Endothelial cell of umbilical vein (primary cell): ENCODE measurements at regions not wholly inside any gene's neighbourhood (a gene's known extent, or its start where the extent isn't known, plus 50 kb on each side); places are given as distances from the start of the nearest gene placed in this dataset.

Experiments used
- EZH2 ChIP-seq: IDR thresholded peaks from 2 replicates; pipeline ENCODE4 v1.6.1; 2012; ENCODE audit warnings: borderline replicate concordance, low read depth, mild to moderate bottlenecking, moderate library complexity, low read length, inconsistent platforms; ENCODE audit not compliant: severe bottlenecking
- POLR2A ChIP-seq: IDR thresholded peaks from 2 replicates; pipeline ENCODE4 v1.6.1; 2012; ENCODE audit warnings: low read depth, mild to moderate bottlenecking, control low read depth, low read length
- POLR2AphosphoS5 ChIP-seq: IDR thresholded peaks from 2 replicates; pipeline ENCODE4 v1.6.1; 2012; ENCODE audit warnings: low read depth, mild to moderate bottlenecking, control low read depth, low read length, moderate library complexity; ENCODE audit not compliant: insufficient read depth
- TF ChIP-seq, protein P1 (sequence below), 2 donors: IDR thresholded peaks; 1 replicate in 1 of 2; 2 replicates in 1 of 2; pipeline ENCODE4 v1.5.1; 2011; ENCODE audit warnings: low read length in 2 of 2, mild to moderate bottlenecking in 2 of 2, moderate library complexity in 2 of 2, control low read depth in 1 of 2, inconsistent platforms in 1 of 2, low read depth in 1 of 2; ENCODE audit not compliant: insufficient read depth in 1 of 2; ENCODE audit errors: extremely low read depth in 1 of 2

DNA sequence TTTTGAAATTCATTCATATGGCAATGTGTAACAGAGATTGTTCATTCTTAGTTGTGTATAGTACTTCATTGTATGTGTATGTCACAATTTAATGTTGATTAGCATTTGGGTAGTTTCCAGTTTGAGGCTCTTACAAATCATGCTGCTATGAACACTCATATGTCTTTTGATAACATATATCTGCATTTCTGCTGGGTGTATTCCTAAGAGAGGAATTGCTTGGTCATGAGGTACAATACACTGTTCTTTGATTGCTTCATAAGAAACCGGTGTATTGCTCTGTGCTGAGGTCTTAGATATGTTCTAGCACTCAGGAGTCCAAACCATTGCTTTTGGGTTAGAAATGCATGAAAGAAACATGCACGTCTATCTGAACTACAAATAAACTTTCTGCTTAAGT is 492.9 kb upstream of the JAG1 start:
- TF ChIP-seq, protein P1, sequence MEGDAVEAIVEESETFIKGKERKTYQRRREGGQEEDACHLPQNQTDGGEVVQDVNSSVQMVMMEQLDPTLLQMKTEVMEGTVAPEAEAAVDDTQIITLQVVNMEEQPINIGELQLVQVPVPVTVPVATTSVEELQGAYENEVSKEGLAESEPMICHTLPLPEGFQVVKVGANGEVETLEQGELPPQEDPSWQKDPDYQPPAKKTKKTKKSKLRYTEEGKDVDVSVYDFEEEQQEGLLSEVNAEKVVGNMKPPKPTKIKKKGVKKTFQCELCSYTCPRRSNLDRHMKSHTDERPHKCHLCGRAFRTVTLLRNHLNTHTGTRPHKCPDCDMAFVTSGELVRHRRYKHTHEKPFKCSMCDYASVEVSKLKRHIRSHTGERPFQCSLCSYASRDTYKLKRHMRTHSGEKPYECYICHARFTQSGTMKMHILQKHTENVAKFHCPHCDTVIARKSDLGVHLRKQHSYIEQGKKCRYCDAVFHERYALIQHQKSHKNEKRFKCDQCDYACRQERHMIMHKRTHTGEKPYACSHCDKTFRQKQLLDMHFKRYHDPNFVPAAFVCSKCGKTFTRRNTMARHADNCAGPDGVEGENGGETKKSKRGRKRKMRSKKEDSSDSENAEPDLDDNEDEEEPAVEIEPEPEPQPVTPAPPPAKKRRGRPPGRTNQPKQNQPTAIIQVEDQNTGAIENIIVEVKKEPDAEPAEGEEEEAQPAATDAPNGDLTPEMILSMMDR (IDR thresholded peaks at IDR 0.05; ENCODE audit: extremely low read depth in 1 of 2, insufficient read depth in 1 of 2, low read depth in 1 of 2, low read length in 2 of 2) = no peak
- TF ChIP-seq POLR2A = no peak
- TF ChIP-seq POLR2AphosphoS5 = no peak
- no peak for TF ChIP-seq EZH2
